PFSK-1 (cell line): ENCODE measurements at regions not wholly inside any gene's neighbourhood (a gene's known extent, or its start where the extent isn't known, plus 50 kb on each side); places are given as distances from the start of the nearest gene placed in this dataset.

Experiments
- POLR2AphosphoS5 ChIP-seq: IDR thresholded peaks from 2 replicates; pipeline ENCODE4 v1.6.1; 2012; ENCODE audit warnings: low read depth, mild to moderate bottlenecking, control low read depth, low read length, moderate library complexity
- REST ChIP-seq, 2 experiments: IDR thresholded peaks; 2 replicates each; pipeline versions ENCODE4 v1.6.1 to v1.8.0; 2011 to 2012; ENCODE audit warnings: low read depth in 2 of 2, low read length in 2 of 2, control low read depth in 1 of 2, inconsistent platforms in 1 of 2, mild to moderate bottlenecking in 1 of 2, moderate library complexity in 1 of 2; ENCODE audit not compliant: insufficient read depth in 1 of 2
- SIN3A ChIP-seq: IDR thresholded peaks from 2 replicates; pipeline ENCODE4 v1.6.1; 2012; ENCODE audit warnings: mild to moderate bottlenecking, low read length, moderate library complexity, borderline replicate concordance; ENCODE audit not compliant: insufficient read depth
- TAF1 ChIP-seq: IDR thresholded peaks from 2 replicates; pipeline ENCODE4 v1.6.1; 2012; ENCODE audit warnings: low read length, control low read depth, borderline replicate concordance; ENCODE audit not compliant: insufficient read depth

GRCh38 chr6:44524476-44525227 lies 137.1 kb downstream of the CDC5L start:
- TF ChIP-seq REST (IDR thresholded peaks at IDR 0.05; ENCODE audit: insufficient read depth in 1 of 2, low read depth in 2 of 2, low read length in 2 of 2) (no peak), POLR2AphosphoS5 (no peak), SIN3A (no peak), TAF1 (no peak)
